Fibroblast of lung (primary cell): ENCODE measurements at regions not wholly inside any gene's neighbourhood (a gene's known extent, or its start where the extent isn't known, plus 50 kb on each side); places are given as distances from the start of the nearest gene placed in this dataset.

Experiments
- DNase-seq, 2 donors: peaks; one replicate each; pipeline versions ENCODE4 v3.0.0 to v3.0.0-alpha.2; 2010; ENCODE audit warnings: low read depth in 2 of 2
- H2AFZ ChIP-seq: 2 replicates; pipeline ENCODE4 v1.5.1; 2012; ENCODE audit warnings: low read length, control low read depth, inconsistent platforms
- H3K27ac ChIP-seq: 2 replicates; pipeline ENCODE4 v1.5.1; 2011; ENCODE audit warnings: low read length, control low read depth; ENCODE audit not compliant: insufficient read depth
- H3K27me3 ChIP-seq: 2 replicates; pipeline ENCODE4 v1.5.1; 2011; ENCODE audit warnings: mild to moderate bottlenecking, low read length; ENCODE audit not compliant: control insufficient read depth, insufficient read depth
- H3K36me3 ChIP-seq: 2 replicates; pipeline ENCODE4 v1.5.1; 2011; ENCODE audit warnings: low read length; ENCODE audit not compliant: control insufficient read depth, insufficient read depth
- H3K4me1 ChIP-seq: 2 replicates; pipeline ENCODE4 v1.5.1; 2011; ENCODE audit warnings: low read length; ENCODE audit not compliant: control insufficient read depth, insufficient read depth; ENCODE audit errors: extremely low read depth
- H3K4me2 ChIP-seq: 2 replicates; pipeline ENCODE4 v1.5.1; 2011; ENCODE audit warnings: low read length, control low read depth; ENCODE audit not compliant: insufficient read depth; ENCODE audit errors: extremely low read depth
- H3K4me3 ChIP-seq, 4 experiments: fragments of 200-600 bp in 1 of 4; sonication (generic) in 1 of 4; replicated peaks in 1 of 4; 2 replicates each; pipeline ENCODE4 v1.5.1; 2011 to 2016; ENCODE audit warnings: low read length in 4 of 4, low read depth in 3 of 4, mild to moderate bottlenecking in 3 of 4, control low read depth in 2 of 4, inconsistent platforms in 1 of 4, mixed read lengths in 1 of 4; ENCODE audit not compliant: insufficient read depth in 1 of 4; ENCODE audit errors: control extremely low read depth in 1 of 4
- H3K79me2 ChIP-seq: 2 replicates; pipeline ENCODE4 v1.5.1; 2012; ENCODE audit warnings: mild to moderate bottlenecking, low read length, inconsistent platforms; ENCODE audit not compliant: control insufficient read depth, insufficient read depth
- H3K9ac ChIP-seq: 2 replicates; pipeline ENCODE4 v1.5.1; 2011; ENCODE audit warnings: mild to moderate bottlenecking, low read length, control low read depth; ENCODE audit not compliant: insufficient read depth
- H3K9me3 ChIP-seq: 2 replicates; pipeline ENCODE4 v1.5.1; 2012; ENCODE audit warnings: low read depth, low read length; ENCODE audit not compliant: control insufficient read depth, insufficient read depth
- H4K20me1 ChIP-seq: 2 replicates; pipeline ENCODE4 v1.5.1; 2011; ENCODE audit warnings: low read length; ENCODE audit not compliant: control insufficient read depth, insufficient read depth; ENCODE audit errors: extremely low read depth
- CTCF ChIP-seq, 2 donors: IDR thresholded peaks in 1 of 2; conservative IDR thresholded peaks in 1 of 2; 1 replicate in 1 of 2; 2 replicates in 1 of 2; pipeline ENCODE4 v1.5.1; 2011 to 2012; ENCODE audit warnings: low read length in 2 of 2, control low read depth in 1 of 2, inconsistent platforms in 1 of 2, low read depth in 1 of 2, mild to moderate bottlenecking in 1 of 2
- EZH2 ChIP-seq: IDR thresholded peaks from 2 replicates; pipeline ENCODE4 v1.5.1; 2012; ENCODE audit warnings: low read length, control low read depth, mild to moderate bottlenecking; ENCODE audit errors: missing control alignments

- no peaks in the 10 kb centered on the region for H3K36me3 ChIP-seq
- no peaks in the 10 kb centered on the region for H3K79me2 ChIP-seq
- H3K4me2 ChIP-seq = no peak overlapping the region
- H3K9ac ChIP-seq = no peak overlapping the region
- DNase-seq = no peak
- no peaks in the 10 kb centered on the region for H4K20me1 ChIP-seq
- H3K4me3 ChIP-seq = no peak overlapping the region
- H3K27ac ChIP-seq = no peak overlapping the region
- no peaks in the 10 kb centered on the region for H3K9me3 ChIP-seq
- no peak overlapping the region for H2AFZ ChIP-seq
- H3K4me1 ChIP-seq = no peaks in the 10 kb centered on the region
- TF ChIP-seq EZH2 = no peak
- no peak for TF ChIP-seq CTCF (conservative IDR thresholded peaks at IDR 0.05 in 1 of 2, IDR thresholded peaks at IDR 0.05 in 1 of 2; ENCODE audit: low read depth in 1 of 2, low read length in 2 of 2)
- no peaks in the 10 kb centered on the region for H3K27me3 ChIP-seq
Measured at GRCh38 chr6:156698239-156699016, 78.8 kb upstream of the ARID1B start.

- Histone ChIP-seq H3K36me3 (no peaks in the 10 kb centered on the region), H3K4me2 (no peak overlapping the region), H3K4me3 (no peak overlapping the region), H2AFZ (no peak overlapping the region), H3K9ac (no peak overlapping the region), H3K9me3 (no peaks in the 10 kb centered on the region), H3K27me3 (no peaks in the 10 kb centered on the region), H3K79me2 (no peaks in the 10 kb centered on the region), H3K4me1 (no peaks in the 10 kb centered on the region), H3K27ac (no peak overlapping the region), H4K20me1 (no peaks in the 10 kb centered on the region)
- no peak for DNase-seq
- no peak for TF ChIP-seq CTCF (conservative IDR thresholded peaks at IDR 0.05 in 1 of 2, IDR thresholded peaks at IDR 0.05 in 1 of 2; ENCODE audit: low read depth in 1 of 2, low read length in 2 of 2)
- TF ChIP-seq EZH2 = no peak
Measured at GRCh38 chr6:156697225-156697830, 79.8 kb upstream of the ARID1B start.

- TF ChIP-seq CTCF (conservative IDR thresholded peaks at IDR 0.05 in 1 of 2, IDR thresholded peaks at IDR 0.05 in 1 of 2; ENCODE audit: low read depth in 1 of 2, low read length in 2 of 2) (no peak), EZH2 (no peak)
- H3K4me2 ChIP-seq = no peak overlapping the region
Measured at GRCh38 chr6:156695742-156696141, 81.4 kb upstream of the ARID1B start.

More at GRCh38 chr6:156695742-156696141, 81.4 kb upstream of the ARID1B start:
- Histone ChIP-seq H3K36me3 (no peaks in the 10 kb centered on the region), H3K4me3 (no peak overlapping the region), H3K27me3 (peaks cover 2% of the 10 kb centered on the region), H2AFZ (no peak overlapping the region), H3K4me1 (no peaks in the 10 kb centered on the region), H3K79me2 (no peaks in the 10 kb centered on the region), H3K27ac (no peak overlapping the region), H3K9me3 (no peaks in the 10 kb centered on the region), H3K9ac (no peak overlapping the region), H4K20me1 (no peaks in the 10 kb centered on the region)
- no peak for DNase-seq
